ENCODE measurements at regions not wholly inside any gene's neighbourhood (a gene's known extent, or its start where the extent isn't known, plus 50 kb on each side); places are given as distances from the start of the nearest gene placed in this dataset.
"Not testable (repeated sequence)": the region's sequence is repeated elsewhere in the genome, so short reads cannot be mapped to it uniquely, and the experiment has no call there.

DNA sequence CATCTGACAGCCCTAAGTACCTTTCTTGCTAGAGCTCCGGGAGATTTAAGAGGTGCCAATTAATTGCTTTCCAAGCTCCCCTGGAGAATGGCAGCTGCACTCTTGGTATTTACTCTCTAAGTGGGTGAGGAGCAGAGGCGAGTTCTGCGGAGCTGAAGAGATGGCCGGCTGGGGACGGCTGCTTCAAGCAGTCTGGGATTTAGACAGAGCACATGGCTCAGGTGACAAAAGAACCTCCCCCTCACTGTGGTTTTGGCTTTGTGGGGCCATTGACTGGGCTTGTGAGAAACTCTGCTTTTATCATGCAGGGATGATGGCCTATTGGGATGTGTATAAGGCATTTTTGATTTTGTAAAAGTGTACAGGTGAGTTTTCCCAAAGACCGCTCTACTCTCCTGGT is 239.3 kb upstream of the EEF2KMT start:
- no peak for DNase-seq (ENCODE audit: low read depth in 4 of 4, low spot score in 2 of 4)

GRCh38 chr16:5333991-5334390 is 236.4 kb upstream of the EEF2KMT start:
- no peak for DNase-seq (ENCODE audit: low read depth in 4 of 4, low spot score in 2 of 4)

DNA sequence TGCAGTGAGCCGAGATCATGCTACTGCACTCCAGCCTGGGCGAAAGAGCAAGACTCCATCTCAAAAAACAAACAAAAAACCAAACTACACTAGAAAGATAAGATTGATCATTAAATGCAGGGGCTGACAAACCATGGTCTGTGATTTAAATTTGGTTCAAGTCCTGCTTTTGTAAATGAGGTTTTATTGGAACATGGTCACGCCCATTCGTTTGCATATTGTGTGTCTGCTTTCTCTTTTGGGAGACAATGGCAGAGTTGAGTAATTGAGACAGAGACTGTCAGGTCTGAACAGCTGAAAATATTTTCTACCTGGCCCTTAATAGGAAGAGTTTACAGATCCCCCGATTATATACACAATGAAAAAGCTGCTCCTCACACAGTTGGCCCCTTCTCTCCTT is 235.5 kb upstream of the EEF2KMT start:
- DNase-seq (ENCODE audit: low read depth in 4 of 4, low spot score in 2 of 4), result no peak

GRCh38 chr16:5330058-5330457 is 232.5 kb upstream of the EEF2KMT start:
- no peak for DNase-seq (ENCODE audit: low read depth in 4 of 4, low spot score in 2 of 4)

- no peak for DNase-seq (ENCODE audit: low read depth in 4 of 4, low spot score in 2 of 4)
Measured at GRCh38 chr16:5328546-5328945, 231.0 kb upstream of the EEF2KMT start.

DNA sequence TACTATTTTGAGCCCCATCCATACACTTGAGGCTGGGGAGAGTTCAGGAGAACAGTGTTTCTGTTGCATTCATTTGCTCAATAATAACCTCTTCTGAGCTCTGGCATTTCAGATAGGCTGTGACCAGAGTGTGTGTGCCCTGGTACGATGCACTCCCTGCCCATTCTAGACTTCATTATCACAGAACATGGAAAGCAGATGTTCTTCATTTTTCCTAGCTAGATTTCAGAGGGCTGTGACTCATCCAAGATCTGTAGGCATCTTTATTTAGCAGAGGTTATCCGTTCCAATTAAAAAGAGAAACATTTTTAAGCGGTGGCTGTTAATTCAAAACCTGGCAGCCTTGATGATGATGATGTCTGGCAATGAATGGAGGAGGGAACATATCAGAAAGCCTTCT is 228.8 kb upstream of the EEF2KMT start:
- DNase-seq (ENCODE audit: low read depth in 4 of 4, low spot score in 2 of 4), result no peak

- DNase-seq (ENCODE audit: low read depth in 4 of 4, low spot score in 2 of 4), result no peak
Measured at GRCh38 chr16:5325932-5326331, 228.3 kb upstream of the EEF2KMT start.

- no peak for DNase-seq (ENCODE audit: low read depth in 4 of 4, low spot score in 2 of 4)
Measured at GRCh38 chr16:5323284-5324141, 225.9 kb upstream of the EEF2KMT start.

DNA sequence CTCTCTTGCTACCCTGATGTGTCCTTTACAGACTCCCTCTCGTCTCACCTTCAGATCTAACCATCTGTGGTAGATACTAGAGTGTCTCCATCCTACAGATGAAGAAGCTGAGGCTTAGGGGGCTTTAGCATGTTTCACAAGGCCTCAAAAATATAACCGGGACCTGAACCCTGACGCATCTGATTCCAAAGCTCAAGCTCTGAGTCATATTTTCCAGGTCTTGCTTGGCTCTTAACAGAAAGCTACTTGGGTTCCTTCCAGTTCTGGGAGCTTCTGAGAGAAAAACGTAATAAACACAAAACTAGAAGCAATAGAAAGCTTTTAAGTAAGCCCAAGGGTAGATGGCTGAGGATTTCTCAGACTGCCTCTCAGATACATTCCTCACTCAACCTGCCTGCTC is 224.3 kb upstream of the EEF2KMT start:
- DNase-seq (ENCODE audit: low read depth in 4 of 4, low spot score in 2 of 4), result no peak

DNA sequence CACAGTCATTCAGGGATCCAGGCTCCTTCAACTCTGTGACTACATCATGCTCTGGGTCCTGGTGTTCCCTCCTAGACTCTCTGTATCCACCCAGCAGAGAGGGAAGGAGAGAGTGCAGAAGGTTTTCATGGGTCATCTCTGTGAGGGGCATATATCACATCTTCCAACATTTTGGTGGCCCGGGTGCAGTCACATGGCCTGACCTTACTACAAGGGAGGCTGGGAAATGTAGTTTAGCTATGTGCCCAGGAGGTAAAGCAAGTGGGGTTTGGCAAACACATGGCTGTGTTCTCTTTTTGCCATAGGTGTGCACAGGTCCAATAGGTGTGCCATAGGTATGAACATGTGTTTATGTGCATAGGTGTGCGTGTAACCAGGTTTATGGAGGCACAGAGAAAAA is 222.2 kb upstream of the EEF2KMT start:
- DNase-seq (ENCODE audit: low read depth in 4 of 4, low spot score in 2 of 4), result no peak

GRCh38 chr16:5315914-5316313 is 218.3 kb upstream of the EEF2KMT start:
- no peak for DNase-seq (ENCODE audit: low read depth in 4 of 4, low spot score in 2 of 4)

GRCh38 chr16:5314377-5314776 is 216.8 kb upstream of the EEF2KMT start:
- no peak for DNase-seq (ENCODE audit: low read depth in 4 of 4, low spot score in 2 of 4)

GRCh38 chr16:5309946-5310611 is 212.5 kb upstream of the EEF2KMT start:
- DNase-seq (ENCODE audit: low read depth in 4 of 4, low spot score in 2 of 4), result no peak

DNA sequence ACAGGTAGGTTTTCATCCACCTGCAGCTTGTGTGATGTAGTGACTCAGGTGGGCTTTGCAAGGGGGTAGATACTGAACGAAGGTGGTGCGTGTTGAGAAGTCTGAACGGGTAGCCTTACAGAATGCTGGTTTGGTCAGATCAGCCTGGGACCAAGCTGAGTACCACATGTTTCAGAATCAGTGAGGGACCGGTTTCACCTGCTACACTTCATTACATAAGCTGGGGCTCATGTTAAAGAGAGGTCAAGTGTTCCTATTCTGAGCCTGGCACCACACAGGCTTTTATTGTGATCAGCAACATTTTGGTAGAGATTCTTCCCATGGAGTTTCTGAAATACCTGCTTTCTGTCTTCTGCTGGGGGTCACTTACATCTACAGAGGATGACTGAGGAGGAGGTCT is 207.4 kb upstream of the EEF2KMT start:
- DNase-seq (ENCODE audit: low read depth in 4 of 4, low spot score in 2 of 4), result no peak

DNA sequence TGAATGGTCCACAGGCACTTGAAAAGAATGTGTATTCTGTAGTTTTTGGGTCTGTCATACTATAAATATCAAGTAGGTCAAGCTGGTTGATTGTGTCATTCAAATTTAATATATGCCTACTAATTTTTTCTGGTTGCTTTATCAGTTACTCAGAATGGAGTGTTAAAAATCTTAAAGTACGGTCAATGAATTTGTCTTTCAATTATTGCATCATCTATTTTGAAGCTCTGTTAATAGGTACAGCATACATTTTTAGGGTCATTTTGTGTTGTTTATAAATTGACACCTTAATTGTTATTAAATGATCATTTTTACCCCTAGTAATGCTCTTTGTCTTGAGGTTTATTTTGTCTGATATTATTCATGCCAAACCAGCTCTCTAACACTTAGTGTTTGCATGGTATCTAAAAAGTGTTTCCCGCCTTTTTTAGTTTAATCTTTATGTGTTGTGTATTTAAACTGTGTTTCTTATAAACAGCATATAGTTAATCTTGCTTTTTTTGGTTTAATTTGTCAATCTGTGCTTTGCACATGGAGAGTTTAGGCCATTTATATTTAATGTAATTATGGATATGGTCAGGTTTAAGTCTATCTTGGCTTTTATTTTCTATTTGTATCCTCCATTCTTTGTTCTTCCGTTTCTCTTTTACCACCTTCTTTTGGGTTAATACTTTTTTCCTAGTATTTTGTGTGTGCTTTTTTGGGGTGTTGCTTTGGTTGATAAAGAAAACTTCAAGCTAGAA is 204.9 kb upstream of the EEF2KMT start:
- no peak for DNase-seq (ENCODE audit: low read depth in 4 of 4, low spot score in 2 of 4)

- DNase-seq (ENCODE audit: low read depth in 4 of 4, low spot score in 2 of 4), result no peak
Measured at GRCh38 chr16:5298202-5298601, 200.6 kb upstream of the EEF2KMT start.

GRCh38 chr16:5296176-5296575 is 198.6 kb upstream of the EEF2KMT start:
- no peak for DNase-seq (ENCODE audit: low read depth in 4 of 4, low spot score in 2 of 4)

- not testable (repeated sequence) for DNase-seq (ENCODE audit: low read depth in 4 of 4, low spot score in 2 of 4)
Measured at GRCh38 chr16:5295304-5295703, 197.7 kb upstream of the EEF2KMT start.

DNA sequence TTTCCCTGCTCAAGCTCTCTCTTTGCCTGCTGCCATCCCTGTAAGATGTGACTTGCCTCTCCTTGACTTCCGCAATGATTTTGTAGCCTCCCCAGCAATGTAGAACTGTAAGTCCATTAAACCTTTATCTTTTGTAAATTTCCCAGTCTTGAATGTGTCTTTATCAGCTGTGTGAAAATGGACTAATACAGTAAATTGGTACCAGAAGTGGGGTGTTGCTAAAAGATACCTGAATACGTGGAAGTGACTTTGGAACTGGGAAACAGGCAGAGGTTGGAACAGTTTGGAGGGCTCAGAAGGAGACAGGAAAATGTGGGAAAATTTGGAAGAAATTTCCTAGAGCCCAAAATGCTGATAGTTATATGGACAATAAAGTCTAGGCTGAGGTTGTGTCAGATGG is 184.6 kb upstream of the EEF2KMT start:
- not testable (repeated sequence) for DNase-seq (ENCODE audit: low read depth in 4 of 4, low spot score in 2 of 4)

DNA sequence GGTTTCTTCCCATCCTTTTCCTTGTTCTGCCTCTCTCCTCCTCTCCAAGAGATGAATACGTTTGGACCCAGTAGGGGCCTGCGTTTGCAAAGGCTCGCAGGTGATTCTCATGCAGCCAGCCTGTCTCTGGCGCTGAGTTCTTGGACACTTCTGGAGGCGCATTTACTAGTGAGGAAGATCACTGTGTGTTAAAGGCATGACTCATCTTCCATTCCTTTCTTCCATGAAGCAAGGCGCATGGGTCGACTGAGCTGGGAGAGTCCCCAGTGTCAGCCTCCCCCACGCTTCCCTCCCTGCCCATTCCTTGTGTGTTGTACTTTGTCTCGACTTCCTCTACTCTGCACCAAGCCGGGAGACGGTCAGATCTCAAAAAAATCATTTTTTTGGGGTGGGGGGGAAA is 159.9 kb upstream of the EEF2KMT start:
- no peak for DNase-seq (ENCODE audit: low read depth in 4 of 4, low spot score in 2 of 4)

GRCh38 chr16:5252791-5253190 is 155.2 kb upstream of the EEF2KMT start:
- no peak for DNase-seq (ENCODE audit: low read depth in 4 of 4, low spot score in 2 of 4)

DNA sequence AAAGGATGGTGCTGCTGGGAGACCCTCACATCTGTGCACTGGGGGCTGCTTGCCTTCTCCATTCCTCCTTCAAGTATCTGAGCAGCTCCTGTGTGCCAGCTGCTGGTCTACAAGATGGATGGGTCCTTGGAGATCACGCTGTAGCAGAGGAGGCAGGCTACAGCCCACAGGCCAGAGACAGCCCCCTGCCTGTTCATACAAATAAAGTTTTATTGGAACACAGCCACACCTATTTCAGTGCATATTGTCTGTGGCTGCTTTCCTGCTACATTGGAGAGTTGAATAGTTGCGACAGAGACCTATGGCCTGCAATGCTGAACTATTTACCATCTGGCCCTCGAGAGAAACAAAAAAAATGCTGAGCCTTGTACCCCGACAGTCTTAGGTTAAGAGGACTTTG is 149.8 kb upstream of the EEF2KMT start:
- DNase-seq (ENCODE audit: low read depth in 4 of 4, low spot score in 2 of 4), result not testable (repeated sequence)

Data from left renal cortex interstitium (tissue), 4 donors.